ENCODE measurements at regions not wholly inside any gene's neighbourhood (a gene's known extent, or its start where the extent isn't known, plus 50 kb on each side); places are given as distances from the start of the nearest gene placed in this dataset.

GRCh38 chr7:45235905-45236304 lies 78.3 kb downstream of the RAMP3 start:
- Histone ChIP-seq H4K20me1 (ENCODE audit: low read depth) (no peaks in the 10 kb centered on the region), H3F3A (ENCODE audit: low read depth) (no peaks in the 10 kb centered on the region), H3K4me2 (no peak overlapping the region), H3K27ac (no peak overlapping the region), H3K9me3 (ENCODE audit: low read depth) (no peaks in the 10 kb centered on the region), H3K4me1 (no peaks in the 10 kb centered on the region), H3K79me2 (ENCODE audit: low read depth) (no peaks in the 10 kb centered on the region), H3K9ac (no peak overlapping the region), H3K36me3 (no peaks in the 10 kb centered on the region), H3K27me3 (peaks cover 21% of the 10 kb centered on the region), H2AFZ (replicated peaks) (no peak overlapping the region), H3K4me3 (no peak overlapping the region)
- H3K27me3 Mint-ChIP-seq (ENCODE audit: insufficient read depth, low read depth) = no peaks in the 10 kb centered on the region
- H3K4me1 Mint-ChIP-seq = no peaks in the 10 kb centered on the region
- no peaks in the 10 kb centered on the region for H3K36me3 Mint-ChIP-seq
- H3K4me3 Mint-ChIP-seq = no peak overlapping the region
- H3K9me3 Mint-ChIP-seq = no peaks in the 10 kb centered on the region
- no peak for DNase-seq (ENCODE audit: low spot score)
- H3K27ac Mint-ChIP-seq = no peak overlapping the region
- TF ChIP-seq EZH2 (IDR thresholded peaks at IDR 0.05) (no peak), CTCF (IDR thresholded peaks at IDR 0.05) (no peak), EZH2phosphoT487 (IDR thresholded peaks at IDR 0.05) (no peak)

GRCh38 chr7:45236666-45237065 lies 79.1 kb downstream of the RAMP3 start:
- Histone ChIP-seq H3K4me1 (no peaks in the 10 kb centered on the region), H3K4me2 (no peak overlapping the region), H3F3A (ENCODE audit: low read depth) (no peaks in the 10 kb centered on the region), H2AFZ (replicated peaks) (no peak overlapping the region), H3K27me3 (peaks cover 21% of the 10 kb centered on the region), H3K36me3 (no peaks in the 10 kb centered on the region), H3K9me3 (ENCODE audit: low read depth) (no peaks in the 10 kb centered on the region), H4K20me1 (ENCODE audit: low read depth) (no peaks in the 10 kb centered on the region), H3K27ac (no peak overlapping the region), H3K79me2 (ENCODE audit: low read depth) (no peaks in the 10 kb centered on the region), H3K9ac (no peak overlapping the region), H3K4me3 (no peak overlapping the region)
- Mint-ChIP-seq H3K27me3 (ENCODE audit: insufficient read depth, low read depth) (no peaks in the 10 kb centered on the region), H3K27ac (no peak overlapping the region), H3K36me3 (no peaks in the 10 kb centered on the region), H3K4me3 (no peak overlapping the region), H3K4me1 (no peaks in the 10 kb centered on the region), H3K9me3 (no peaks in the 10 kb centered on the region)
- TF ChIP-seq EZH2 (IDR thresholded peaks at IDR 0.05) = no peak
- no peak for TF ChIP-seq CTCF (IDR thresholded peaks at IDR 0.05)
- no peak for TF ChIP-seq EZH2phosphoT487 (IDR thresholded peaks at IDR 0.05)
- DNase-seq (ENCODE audit: low spot score) = no peak

- Mint-ChIP-seq H3K4me3 (no peak overlapping the region), H3K27me3 (ENCODE audit: insufficient read depth, low read depth) (no peaks in the 10 kb centered on the region), H3K36me3 (no peaks in the 10 kb centered on the region), H3K27ac (no peak overlapping the region), H3K9me3 (no peaks in the 10 kb centered on the region), H3K4me1 (peaks cover 4% of the 10 kb centered on the region)
- Histone ChIP-seq H3K9me3 (ENCODE audit: low read depth) (no peaks in the 10 kb centered on the region), H3K9ac (no peak overlapping the region), H3K4me1 (no peaks in the 10 kb centered on the region), H3K4me2 (no peak overlapping the region), H3K4me3 (no peak overlapping the region), H3K27me3 (peaks cover 21% of the 10 kb centered on the region), H3K79me2 (ENCODE audit: low read depth) (no peaks in the 10 kb centered on the region), H4K20me1 (ENCODE audit: low read depth) (no peaks in the 10 kb centered on the region), H3K27ac (no peak overlapping the region), H3K36me3 (no peaks in the 10 kb centered on the region), H2AFZ (replicated peaks) (no peak overlapping the region), H3F3A (ENCODE audit: low read depth) (no peaks in the 10 kb centered on the region)
- TF ChIP-seq EZH2phosphoT487 (IDR thresholded peaks at IDR 0.05) (no peak), EZH2 (IDR thresholded peaks at IDR 0.05) (no peak), CTCF (IDR thresholded peaks at IDR 0.05) (no peak)
- DNase-seq (ENCODE audit: low spot score) = no peak
These were observed 80.3 kb downstream of the RAMP3 start for GRCh38 chr7:45237788-45238461.

Data from neural progenitor cell (in vitro differentiated cells).